ENCODE measurements at regions not wholly inside any gene's neighbourhood (a gene's known extent, or its start where the extent isn't known, plus 50 kb on each side); places are given as distances from the start of the nearest gene placed in this dataset.

DNA sequence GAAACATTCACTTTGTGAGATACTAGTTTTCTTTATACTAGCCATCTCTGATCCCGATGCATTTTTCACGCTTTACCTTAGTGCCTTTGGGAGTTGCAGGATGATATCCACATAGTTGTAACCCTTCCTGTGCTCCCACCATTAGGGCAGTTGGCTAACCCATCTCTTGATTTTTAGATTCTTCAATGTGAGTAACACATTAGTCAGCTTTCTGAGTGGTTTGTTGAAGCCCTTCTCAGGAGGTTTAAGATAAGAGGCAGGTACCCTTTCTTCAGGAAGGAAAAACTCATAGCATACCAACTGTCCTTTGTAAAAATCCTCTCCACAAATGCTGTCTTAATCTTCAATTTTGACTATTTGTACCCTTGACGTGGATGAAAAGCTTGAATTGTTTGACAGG lies 392.3 kb downstream of the DMAC1 start:
- Histone ChIP-seq H3K4me1 (ENCODE audit: control insufficient read depth, insufficient read depth, low read length) (peaks cover 13% of the 10 kb centered on the region), H3K9ac (ENCODE audit: low read depth, low read length) (no peak overlapping the region), H3K36me3 (ENCODE audit: control insufficient read depth, insufficient read depth, low read length) (no peaks in the 10 kb centered on the region), H3K27me3 (ENCODE audit: control insufficient read depth, insufficient read depth, low read length) (no peaks in the 10 kb centered on the region), H3K9me3 (ENCODE audit: control insufficient read depth, insufficient read depth, low read length) (no peaks in the 10 kb centered on the region), H3K4me3 (ENCODE audit: low read depth, low read length) (no peak overlapping the region)

- H3K27me3 ChIP-seq (ENCODE audit: control insufficient read depth, insufficient read depth, low read length), result no peaks in the 10 kb centered on the region
- no peak overlapping the region for H3K4me3 ChIP-seq (ENCODE audit: low read depth, low read length)
- H3K36me3 ChIP-seq (ENCODE audit: control insufficient read depth, insufficient read depth, low read length), result no peaks in the 10 kb centered on the region
- peaks cover 25% of the 10 kb centered on the region for H3K4me1 ChIP-seq (ENCODE audit: control insufficient read depth, insufficient read depth, low read length)
- no peaks in the 10 kb centered on the region for H3K9me3 ChIP-seq (ENCODE audit: control insufficient read depth, insufficient read depth, low read length)
- H3K9ac ChIP-seq (ENCODE audit: low read depth, low read length), result no peak overlapping the region
Measured at GRCh38 chr9:7405924-7406604, 393.5 kb downstream of the DMAC1 start.

DNA sequence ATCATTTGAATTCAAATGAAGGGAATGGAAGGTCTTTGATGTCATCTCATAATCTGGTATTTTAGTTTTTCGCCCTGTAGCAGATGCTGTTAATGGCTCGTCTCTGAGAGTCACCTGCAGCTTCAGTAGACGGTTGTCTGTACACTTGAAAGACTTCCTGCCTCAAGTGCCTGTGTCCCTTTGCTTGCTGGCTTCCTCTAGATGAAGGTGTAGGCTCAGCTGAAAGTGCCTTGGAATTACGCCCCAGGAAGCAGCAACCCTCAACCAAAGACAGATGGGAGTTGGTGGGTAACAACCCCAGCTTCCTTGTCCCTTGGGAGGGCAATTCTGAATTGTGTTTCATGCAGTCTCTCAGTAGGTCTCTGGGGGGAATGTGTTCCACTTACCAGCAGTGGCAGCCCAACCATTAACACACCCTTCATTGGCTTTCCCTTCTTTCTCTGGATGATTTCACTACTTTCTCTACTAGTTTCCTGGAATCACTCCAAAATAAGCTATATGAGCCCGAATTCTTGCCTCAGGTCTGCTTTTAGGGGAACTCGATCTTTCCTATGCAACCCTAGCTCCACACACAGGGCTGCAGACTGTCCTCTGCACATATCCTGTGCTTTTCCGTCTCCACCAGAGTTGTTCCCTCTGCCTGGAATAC lies 395.6 kb downstream of the DMAC1 start:
- Histone ChIP-seq H3K27me3 (ENCODE audit: control insufficient read depth, insufficient read depth, low read length) (no peaks in the 10 kb centered on the region), H3K36me3 (ENCODE audit: control insufficient read depth, insufficient read depth, low read length) (no peaks in the 10 kb centered on the region), H3K9me3 (ENCODE audit: control insufficient read depth, insufficient read depth, low read length) (no peaks in the 10 kb centered on the region), H3K9ac (ENCODE audit: low read depth, low read length) (no peak overlapping the region), H3K4me3 (ENCODE audit: low read depth, low read length) (no peak overlapping the region), H3K4me1 (ENCODE audit: control insufficient read depth, insufficient read depth, low read length) (peaks cover 27% of the 10 kb centered on the region)

DNA sequence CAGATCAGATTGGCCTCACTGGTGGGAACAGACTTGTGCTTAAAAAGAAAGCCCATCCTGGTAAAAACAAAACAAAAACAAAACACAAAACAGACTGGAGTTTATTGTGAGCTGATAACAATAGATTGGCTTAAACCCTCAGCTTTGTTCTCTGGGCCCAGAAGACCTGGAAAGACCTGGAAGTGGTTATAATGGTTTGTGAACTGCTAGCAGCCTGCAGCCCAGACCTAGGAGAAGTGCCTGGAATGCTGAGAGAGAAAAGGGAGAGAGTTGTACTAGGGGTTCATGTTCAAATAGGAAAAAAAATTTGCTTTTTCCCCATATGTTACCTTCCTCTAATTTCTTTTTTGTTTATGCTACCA lies 396.6 kb downstream of the DMAC1 start:
- H3K36me3 ChIP-seq (ENCODE audit: control insufficient read depth, insufficient read depth, low read length), result no peaks in the 10 kb centered on the region
- H3K9me3 ChIP-seq (ENCODE audit: control insufficient read depth, insufficient read depth, low read length), result no peaks in the 10 kb centered on the region
- no peaks in the 10 kb centered on the region for H3K27me3 ChIP-seq (ENCODE audit: control insufficient read depth, insufficient read depth, low read length)
- H3K9ac ChIP-seq (ENCODE audit: low read depth, low read length), result no peak overlapping the region
- H3K4me3 ChIP-seq (ENCODE audit: low read depth, low read length), result no peak overlapping the region
- H3K4me1 ChIP-seq (ENCODE audit: control insufficient read depth, insufficient read depth, low read length), result peaks cover 27% of the 10 kb centered on the region

DNA sequence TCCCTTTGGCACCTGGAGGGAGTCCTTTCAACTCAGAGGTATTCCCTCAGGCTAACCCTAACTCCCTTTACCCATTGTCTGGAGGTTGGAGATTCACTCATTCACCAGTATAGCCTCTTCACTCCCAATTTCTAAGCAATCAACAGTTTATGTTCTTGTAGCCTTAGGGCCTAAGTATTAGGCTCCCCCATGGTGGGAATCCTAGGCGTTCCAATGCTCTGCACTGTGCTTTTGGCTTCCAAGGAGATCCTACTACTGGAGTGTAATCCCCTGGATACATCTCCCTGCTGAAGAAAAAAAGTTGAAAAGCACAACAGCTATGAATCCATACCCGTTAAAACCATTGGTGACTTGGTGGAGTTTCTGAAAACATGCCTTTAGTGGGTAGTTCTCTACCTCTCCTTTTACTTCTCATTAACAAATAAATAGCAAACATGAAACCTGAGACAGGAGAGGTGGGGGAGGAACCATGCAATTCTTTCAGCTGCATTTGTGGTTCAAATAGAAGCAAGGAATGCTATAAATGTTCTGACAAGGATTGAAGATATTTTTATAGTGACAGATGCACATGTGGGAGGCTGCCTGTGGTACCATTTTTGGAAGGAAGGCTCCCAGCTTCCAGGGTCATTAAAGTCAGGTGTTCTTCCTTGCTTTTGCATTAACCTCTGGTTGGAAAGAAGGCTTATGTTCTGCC lies 397.1 kb downstream of the DMAC1 start:
- H3K36me3 ChIP-seq (ENCODE audit: control insufficient read depth, insufficient read depth, low read length), result no peaks in the 10 kb centered on the region
- H3K4me3 ChIP-seq (ENCODE audit: low read depth, low read length), result no peak overlapping the region
- H3K9me3 ChIP-seq (ENCODE audit: control insufficient read depth, insufficient read depth, low read length), result no peaks in the 10 kb centered on the region
- H3K4me1 ChIP-seq (ENCODE audit: control insufficient read depth, insufficient read depth, low read length), result peaks cover 27% of the 10 kb centered on the region
- H3K9ac ChIP-seq (ENCODE audit: low read depth, low read length), result no peak overlapping the region
- no peaks in the 10 kb centered on the region for H3K27me3 ChIP-seq (ENCODE audit: control insufficient read depth, insufficient read depth, low read length)

- Histone ChIP-seq H3K36me3 (ENCODE audit: control insufficient read depth, insufficient read depth, low read length) (no peaks in the 10 kb centered on the region), H3K9ac (ENCODE audit: low read depth, low read length) (no peak overlapping the region), H3K27me3 (ENCODE audit: control insufficient read depth, insufficient read depth, low read length) (no peaks in the 10 kb centered on the region), H3K4me3 (ENCODE audit: low read depth, low read length) (no peak overlapping the region), H3K9me3 (ENCODE audit: control insufficient read depth, insufficient read depth, low read length) (no peaks in the 10 kb centered on the region), H3K4me1 (ENCODE audit: control insufficient read depth, insufficient read depth, low read length) (peaks cover 27% of the 10 kb centered on the region)
Measured at GRCh38 chr9:7401116-7401515, 398.5 kb downstream of the DMAC1 start.

DNA sequence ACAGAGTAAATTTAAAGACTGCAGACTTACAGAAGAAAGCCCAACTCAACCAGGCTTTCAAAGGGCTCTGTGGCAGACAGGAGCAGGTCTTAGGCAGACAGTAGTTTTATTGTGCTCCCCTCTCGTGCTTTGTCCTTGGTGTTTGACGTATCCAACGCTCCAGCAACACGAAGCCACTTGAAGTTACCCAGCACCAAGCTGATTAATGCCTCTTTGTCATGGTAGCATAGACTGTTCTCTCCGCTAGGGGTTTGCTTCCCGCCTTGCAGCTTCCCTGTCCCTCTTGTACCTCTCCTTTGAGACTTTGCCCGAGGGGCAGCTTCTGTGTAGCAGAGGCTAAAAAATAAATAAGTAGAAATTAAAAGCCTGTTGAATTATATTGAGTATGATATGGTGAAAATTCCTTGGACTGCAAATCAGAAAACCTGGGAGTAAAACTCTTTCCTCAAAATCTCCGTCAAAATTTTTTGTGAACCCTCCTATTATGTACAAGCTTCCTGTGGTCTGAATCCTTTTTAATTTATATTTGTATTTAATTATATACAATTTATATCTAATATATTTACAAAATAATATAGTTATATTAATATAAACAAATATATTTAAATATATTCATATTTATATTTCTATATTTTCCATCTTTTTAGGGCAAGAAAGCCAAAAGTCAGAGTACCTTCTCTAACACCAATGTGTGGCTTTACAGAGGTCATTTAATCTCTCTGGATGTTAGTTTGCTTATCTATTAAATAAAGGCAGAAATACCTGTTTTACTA lies 405.4 kb downstream of the DMAC1 start:
- H3K4me3 ChIP-seq (ENCODE audit: low read depth, low read length), result no peak overlapping the region
- peak overlapping the region; percentile 16 for H3K9ac ChIP-seq (ENCODE audit: low read depth, low read length)
- no peaks in the 10 kb centered on the region for H3K4me1 ChIP-seq (ENCODE audit: control insufficient read depth, insufficient read depth, low read length)
- H3K27me3 ChIP-seq (ENCODE audit: control insufficient read depth, insufficient read depth, low read length), result no peaks in the 10 kb centered on the region
- H3K36me3 ChIP-seq (ENCODE audit: control insufficient read depth, insufficient read depth, low read length), result no peaks in the 10 kb centered on the region
- no peaks in the 10 kb centered on the region for H3K9me3 ChIP-seq (ENCODE audit: control insufficient read depth, insufficient read depth, low read length)

GRCh38 chr9:7392148-7392547 lies 407.4 kb downstream of the DMAC1 start:
- no peaks in the 10 kb centered on the region for H3K4me1 ChIP-seq (ENCODE audit: control insufficient read depth, insufficient read depth, low read length)
- H3K36me3 ChIP-seq (ENCODE audit: control insufficient read depth, insufficient read depth, low read length), result no peaks in the 10 kb centered on the region
- H3K9me3 ChIP-seq (ENCODE audit: control insufficient read depth, insufficient read depth, low read length), result no peaks in the 10 kb centered on the region
- H3K27me3 ChIP-seq (ENCODE audit: control insufficient read depth, insufficient read depth, low read length), result no peaks in the 10 kb centered on the region
- no peak overlapping the region for H3K4me3 ChIP-seq (ENCODE audit: low read depth, low read length)
- H3K9ac ChIP-seq (ENCODE audit: low read depth, low read length), result no peak overlapping the region

- Histone ChIP-seq H3K4me3 (ENCODE audit: low read depth, low read length) (no peak overlapping the region), H3K4me1 (ENCODE audit: control insufficient read depth, insufficient read depth, low read length) (no peaks in the 10 kb centered on the region), H3K36me3 (ENCODE audit: control insufficient read depth, insufficient read depth, low read length) (no peaks in the 10 kb centered on the region), H3K27me3 (ENCODE audit: control insufficient read depth, insufficient read depth, low read length) (no peaks in the 10 kb centered on the region), H3K9ac (ENCODE audit: low read depth, low read length) (no peak overlapping the region), H3K9me3 (ENCODE audit: control insufficient read depth, insufficient read depth, low read length) (no peaks in the 10 kb centered on the region)
Measured at GRCh38 chr9:7388755-7389154, 410.8 kb downstream of the DMAC1 start.

GRCh38 chr9:7387840-7388239 lies 411.7 kb downstream of the DMAC1 start:
- H3K9ac ChIP-seq (ENCODE audit: low read depth, low read length), result no peak overlapping the region
- no peak overlapping the region for H3K4me3 ChIP-seq (ENCODE audit: low read depth, low read length)
- H3K36me3 ChIP-seq (ENCODE audit: control insufficient read depth, insufficient read depth, low read length), result no peaks in the 10 kb centered on the region
- H3K4me1 ChIP-seq (ENCODE audit: control insufficient read depth, insufficient read depth, low read length), result no peaks in the 10 kb centered on the region
- H3K9me3 ChIP-seq (ENCODE audit: control insufficient read depth, insufficient read depth, low read length), result no peaks in the 10 kb centered on the region
- no peaks in the 10 kb centered on the region for H3K27me3 ChIP-seq (ENCODE audit: control insufficient read depth, insufficient read depth, low read length)

DNA sequence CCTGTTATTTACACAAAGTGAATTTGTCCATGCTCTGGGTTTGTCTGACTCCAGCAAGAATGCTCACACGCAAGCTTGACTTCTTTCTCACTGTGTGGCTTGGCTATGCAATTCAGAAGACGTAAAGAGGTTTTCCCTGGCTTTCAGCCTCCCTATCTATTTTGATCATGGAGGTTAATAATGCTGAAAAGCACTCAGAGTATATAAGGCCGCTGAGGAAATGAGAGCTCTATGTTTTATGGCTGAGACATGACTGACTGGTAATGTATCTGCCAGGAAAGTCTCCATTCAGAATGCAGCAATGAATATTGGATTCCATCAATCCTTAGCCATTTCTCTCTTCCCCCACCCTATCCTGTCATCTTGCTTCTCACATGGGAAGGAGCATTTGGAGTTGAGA lies 417.3 kb downstream of the DMAC1 start:
- Histone ChIP-seq H3K9me3 (ENCODE audit: control insufficient read depth, insufficient read depth, low read length) (no peaks in the 10 kb centered on the region), H3K4me3 (ENCODE audit: low read depth, low read length) (no peak overlapping the region), H3K4me1 (ENCODE audit: control insufficient read depth, insufficient read depth, low read length) (no peaks in the 10 kb centered on the region), H3K27me3 (ENCODE audit: control insufficient read depth, insufficient read depth, low read length) (no peaks in the 10 kb centered on the region), H3K36me3 (ENCODE audit: control insufficient read depth, insufficient read depth, low read length) (no peaks in the 10 kb centered on the region), H3K9ac (ENCODE audit: low read depth, low read length) (no peak overlapping the region)

Data from iPS-15b (cell line).